A673 (cell line): ENCODE measurements at regions not wholly inside any gene's neighbourhood (a gene's known extent, or its start where the extent isn't known, plus 50 kb on each side); places are given as distances from the start of the nearest gene placed in this dataset.

Source experiments
- BruUV-seq: library from RNA; stranded (reverse); fragments of 400-500 nt; replicated peaks from 2 replicates; lab custom pipeline; 2021; lab: Mats Ljungman, UMichigan
- CTCF ChIA-PET: fragments of 300-600 bp; sonication (Branson Sonifier 250); formaldehyde crosslinking; loops from one replicate; lab custom pipeline; 2022; ENCODE audit warnings: antibody characterized with exemption; lab: Charles Lee
- POLR2A ChIA-PET: fragments of 300-600 bp; sonication (Branson Sonifier 250); formaldehyde crosslinking; loops from one replicate; lab custom pipeline; 2022; ENCODE audit warnings: antibody characterized with exemption; ENCODE audit not compliant: low non-redundant PET; lab: Charles Lee
- DNase-seq: peaks from one replicate; pipeline ENCODE4 v3.0.0-alpha.2; 2015; ENCODE audit warnings: low spot score
- H3K27ac ChIP-seq: fragments of 200-600 bp; sonication (generic); 2 replicates; pipeline ENCODE4 v1.5.1; 2016; ENCODE audit warnings: mixed run types, low read depth, mild to moderate bottlenecking, mixed read lengths, antibody characterized with exemption, low read length; ENCODE audit not compliant: poor library complexity, severe bottlenecking
- H3K27me3 ChIP-seq: fragments of 200-600 bp; sonication (generic); replicated peaks from 2 replicates; pipeline ENCODE4 v1.6.1; 2017; ENCODE audit warnings: mixed run types, low read depth, mild to moderate bottlenecking, mixed read lengths, antibody characterized with exemption, low read length; ENCODE audit not compliant: insufficient read depth, poor library complexity
- H3K36me3 ChIP-seq: fragments of 200-600 bp; sonication (generic); 2 replicates; pipeline ENCODE4 v1.6.1; 2016; ENCODE audit warnings: mixed run types, mild to moderate bottlenecking, mixed read lengths, antibody characterized with exemption, low read length; ENCODE audit not compliant: insufficient read depth, poor library complexity, severe bottlenecking
- H3K4me1 ChIP-seq: fragments of 200-600 bp; sonication (generic); 2 replicates; pipeline ENCODE4 v1.6.1; 2017; ENCODE audit warnings: mixed run types, mild to moderate bottlenecking, mixed read lengths, antibody characterized with exemption, low read length; ENCODE audit not compliant: insufficient read depth, poor library complexity, severe bottlenecking
- H3K4me3 ChIP-seq: fragments of 200-600 bp; sonication (generic); 2 replicates; pipeline ENCODE4 v1.5.1; 2016; ENCODE audit warnings: low read depth, mixed run types, mild to moderate bottlenecking, mixed read lengths, low read length; ENCODE audit not compliant: poor library complexity, severe bottlenecking
- H3K9me3 ChIP-seq: fragments of 200-600 bp; sonication (generic); 2 replicates; pipeline ENCODE4 v1.6.1; 2016; ENCODE audit warnings: mixed run types, low read depth, mild to moderate bottlenecking, mixed read lengths, antibody characterized with exemption, low read length; ENCODE audit not compliant: poor library complexity, severe bottlenecking
- CTCF ChIP-seq: fragments of 300-800, 200-600 bp; sonication (generic); conservative IDR thresholded peaks from 2 replicates; pipeline ENCODE4 v1.5.1; 2017; ENCODE audit warnings: low read depth, mild to moderate bottlenecking, antibody characterized with exemption, low read length, moderate library complexity, mixed read lengths
- EZH2 ChIP-seq: fragments of 200-600 bp; sonication (generic); IDR thresholded peaks from 2 replicates; pipeline ENCODE4 v1.6.1; 2017; ENCODE audit warnings: borderline replicate concordance, low read depth, mild to moderate bottlenecking, mixed read lengths, antibody characterized with exemption, low read length; ENCODE audit not compliant: poor library complexity, severe bottlenecking
- intact Hi-C: fragments of 100-400 bp; cut with micrococcal nuclease; formaldehyde crosslinking; loops from one replicate; pipeline ENCODE4 v1.10.0; 2022; ENCODE audit not compliant: unreplicated experiment

DNA sequence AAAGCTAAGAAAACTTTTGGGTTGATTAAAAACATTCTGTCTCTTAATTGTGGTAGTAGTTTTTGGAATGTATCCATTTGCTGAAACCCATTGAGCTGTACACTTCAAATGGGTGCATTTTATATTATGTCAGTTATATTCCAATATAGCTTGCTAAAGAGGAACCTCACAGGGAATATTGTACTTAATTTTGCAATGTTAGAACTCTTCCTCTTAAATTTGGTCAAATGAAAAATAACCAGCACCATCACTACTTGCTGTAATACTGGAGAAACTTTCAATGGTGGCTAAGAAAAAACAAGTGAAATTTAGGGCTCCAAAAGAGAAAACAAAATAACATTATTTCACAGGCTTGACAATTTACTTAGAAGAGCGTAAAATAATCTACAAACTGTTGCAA lies 651.5 kb downstream of the MAFB start:
- ChIA-PET POLR2A (no interaction called here), CTCF (no interaction called here)

DNA sequence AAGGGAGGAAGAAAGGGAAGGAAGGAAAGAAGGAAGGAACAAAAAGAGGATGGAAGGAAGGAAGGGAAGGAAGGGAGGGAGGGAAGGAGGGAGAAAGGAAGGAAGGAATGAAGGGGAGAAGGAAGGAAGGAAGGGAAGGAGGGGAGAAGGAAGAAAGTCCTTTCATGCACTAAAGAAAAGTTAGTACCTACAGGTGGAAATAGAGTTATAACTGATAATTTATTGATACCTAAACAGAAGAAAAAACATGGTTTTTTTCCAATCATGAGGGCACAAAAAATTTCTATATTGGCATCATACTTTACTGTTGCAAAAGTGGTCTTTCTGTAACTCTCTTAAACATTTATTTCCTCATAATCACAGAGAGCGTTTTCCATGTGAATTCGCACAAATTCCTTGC lies 659.4 kb downstream of the MAFB start:
- H3K27ac ChIP-seq = no peak overlapping the region
- CTCF ChIA-PET = no interaction called here

More for the DNA sequence above, 651.5 kb downstream of the MAFB start:
- no peak overlapping the region for H3K4me3 ChIP-seq
- intact Hi-C loops = no loop called here
- H3K27me3 ChIP-seq = no peaks in the 10 kb centered on the region
- H3K4me1 ChIP-seq = no peaks in the 10 kb centered on the region
- H3K36me3 ChIP-seq = no peaks in the 10 kb centered on the region
- no peak for DNase-seq
- no TSS peak for BruUV-seq
- no peak for TF ChIP-seq CTCF
- no peak for TF ChIP-seq EZH2
- H3K9me3 ChIP-seq = no peaks in the 10 kb centered on the region
- no peak overlapping the region for H3K27ac ChIP-seq

DNA sequence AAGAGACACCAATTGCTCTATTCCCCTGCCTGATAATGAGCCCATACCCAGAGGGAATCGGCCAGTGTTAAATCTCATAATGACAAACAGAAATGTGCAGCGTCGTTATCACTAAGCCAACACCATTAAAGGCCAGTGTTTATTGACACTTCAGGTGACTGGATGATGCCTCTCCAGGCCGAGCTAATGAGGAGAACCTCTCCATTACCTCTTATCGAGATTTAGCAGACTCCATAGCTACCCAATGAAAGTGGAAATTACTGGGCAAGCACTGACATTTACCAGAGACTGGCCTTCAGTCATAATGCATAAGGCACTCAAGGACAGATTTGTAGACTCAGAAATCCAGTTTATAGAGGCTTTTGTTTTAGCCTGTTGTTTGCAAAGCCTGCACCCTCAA lies 669.5 kb downstream of the MAFB start:
- TF ChIP-seq EZH2 = no peak
- TF ChIP-seq CTCF = no peak
- CTCF ChIA-PET = no interaction called here
- no peaks in the 10 kb centered on the region for H3K27me3 ChIP-seq
- POLR2A ChIA-PET = no interaction called here
- no peaks in the 10 kb centered on the region for H3K9me3 ChIP-seq
- no peak overlapping the region for H3K4me3 ChIP-seq
- no peaks in the 10 kb centered on the region for H3K4me1 ChIP-seq
- no TSS peak for BruUV-seq
- intact Hi-C loops = no loop called here
- DNase-seq = no peak
- H3K27ac ChIP-seq = no peak overlapping the region
- H3K36me3 ChIP-seq = no peaks in the 10 kb centered on the region

More for the DNA sequence above, 659.4 kb downstream of the MAFB start:
- intact Hi-C loops = no loop called here
- TF ChIP-seq EZH2 = no peak
- no TSS peak for BruUV-seq
- Histone ChIP-seq H3K4me3 (no peak overlapping the region), H3K27me3 (no peaks in the 10 kb centered on the region), H3K4me1 (no peaks in the 10 kb centered on the region), H3K36me3 (no peaks in the 10 kb centered on the region), H3K9me3 (no peaks in the 10 kb centered on the region)
- POLR2A ChIA-PET = no interaction called here
- DNase-seq = no peak

- CTCF ChIA-PET = no interaction called here
- no peaks in the 10 kb centered on the region for H3K36me3 ChIP-seq
Measured at GRCh38 chr20:40017765-40018164, 671.3 kb downstream of the MAFB start.

More at GRCh38 chr20:40017765-40018164, 671.3 kb downstream of the MAFB start:
- TF ChIP-seq EZH2 (no peak), CTCF (no peak)
- no peaks in the 10 kb centered on the region for H3K27me3 ChIP-seq
- POLR2A ChIA-PET = no interaction called here
- H3K4me3 ChIP-seq = no peak overlapping the region
- no TSS peak for BruUV-seq
- no peaks in the 10 kb centered on the region for H3K9me3 ChIP-seq
- no peaks in the 10 kb centered on the region for H3K4me1 ChIP-seq
- intact Hi-C loops = no loop called here
- H3K27ac ChIP-seq = no peak overlapping the region
- DNase-seq = no peak
